ENCODE measurements at regions not wholly inside any gene's neighbourhood (a gene's known extent, or its start where the extent isn't known, plus 50 kb on each side); places are given as distances from the start of the nearest gene placed in this dataset.

GRCh38 chr5:131079232-131079631, 85.8 kb downstream of the HINT1 start:
- no peaks in the 10 kb centered on the region for H3K27me3 ChIP-seq (ENCODE audit: control insufficient read depth, insufficient read depth, low read length, poor library complexity, severe bottlenecking)
- no peak overlapping the region for H3K9ac ChIP-seq (ENCODE audit: extremely low read depth, low read length, poor library complexity, severe bottlenecking)
- no peak overlapping the region for H3K27ac ChIP-seq (ENCODE audit: low read depth, low read length)
- no peaks in the 10 kb centered on the region for H3K4me1 ChIP-seq (ENCODE audit: control insufficient read depth, insufficient read depth, low read length)
- H3K27me3 Mint-ChIP-seq (ENCODE audit: insufficient read depth): no peaks in the 10 kb centered on the region
- DNase-seq: no peak
- H3K9me3 Mint-ChIP-seq: no peaks in the 10 kb centered on the region
- TF ChIP-seq CTCF (conservative IDR thresholded peaks at IDR 0.05): no peak
- no peaks in the 10 kb centered on the region for H3K36me3 ChIP-seq (ENCODE audit: control insufficient read depth, insufficient read depth, low read length)
- WGBS, 2 experiments (ENCODE audit: insufficient coverage in 1 of 2, insufficient read length in 1 of 2): 87% methylated on average over 2 of the region's 2 CpGs; no CpG with 5 or more reads in 1 of the 2 experiments
- no peak overlapping the region for H3K4me3 Mint-ChIP-seq
- no peaks in the 10 kb centered on the region for H3K9me3 ChIP-seq (ENCODE audit: control insufficient read depth, low read length)
- no peak overlapping the region for H3K27ac Mint-ChIP-seq
- no peaks in the 10 kb centered on the region for H3K4me1 Mint-ChIP-seq
- H3K36me3 Mint-ChIP-seq (ENCODE audit: low read depth): no peaks in the 10 kb centered on the region
- H3K4me3 ChIP-seq (ENCODE audit: low read length): no peak overlapping the region

GRCh38 chr5:131068893-131069643, 96.0 kb downstream of the HINT1 start:
- Mint-ChIP-seq H3K9me3 (peaks cover 8% of the 10 kb centered on the region), H3K4me1 (no peaks in the 10 kb centered on the region), H3K27ac (no peak overlapping the region), H3K4me3 (no peak overlapping the region), H3K36me3 (ENCODE audit: low read depth) (no peaks in the 10 kb centered on the region), H3K27me3 (ENCODE audit: insufficient read depth) (no peaks in the 10 kb centered on the region)
- Histone ChIP-seq H3K4me3 (ENCODE audit: low read length) (no peak overlapping the region), H3K9ac (ENCODE audit: extremely low read depth, low read length, poor library complexity, severe bottlenecking) (no peak overlapping the region), H3K36me3 (ENCODE audit: control insufficient read depth, insufficient read depth, low read length) (no peaks in the 10 kb centered on the region), H3K27ac (ENCODE audit: low read depth, low read length) (no peak overlapping the region), H3K9me3 (ENCODE audit: control insufficient read depth, low read length) (peaks cover 11% of the 10 kb centered on the region), H3K4me1 (ENCODE audit: control insufficient read depth, insufficient read depth, low read length) (no peaks in the 10 kb centered on the region), H3K27me3 (ENCODE audit: control insufficient read depth, insufficient read depth, low read length, poor library complexity, severe bottlenecking) (no peaks in the 10 kb centered on the region)
- no peak for TF ChIP-seq CTCF (conservative IDR thresholded peaks at IDR 0.05)
- DNase-seq: no peak
- WGBS, 2 experiments (ENCODE audit: insufficient coverage in 1 of 2, insufficient read length in 1 of 2): 79 to 93% methylated on average over 2 of the region's 2 CpGs

- no peak overlapping the region for H3K9ac ChIP-seq (ENCODE audit: extremely low read depth, low read length, poor library complexity, severe bottlenecking)
- H3K4me1 Mint-ChIP-seq: no peaks in the 10 kb centered on the region
- TF ChIP-seq CTCF (conservative IDR thresholded peaks at IDR 0.05): no peak
- H3K27me3 Mint-ChIP-seq (ENCODE audit: insufficient read depth): no peaks in the 10 kb centered on the region
- 94 to 100% methylated on average over 1 to 3 of the region's 3 CpGs for WGBS, 2 experiments (ENCODE audit: insufficient coverage in 1 of 2, insufficient read length in 1 of 2)
- no peak overlapping the region for H3K4me3 ChIP-seq (ENCODE audit: low read length)
- H3K4me3 Mint-ChIP-seq: no peak overlapping the region
- no peaks in the 10 kb centered on the region for H3K27me3 ChIP-seq (ENCODE audit: control insufficient read depth, insufficient read depth, low read length, poor library complexity, severe bottlenecking)
- H3K27ac Mint-ChIP-seq: no peak overlapping the region
- H3K36me3 Mint-ChIP-seq (ENCODE audit: low read depth): no peaks in the 10 kb centered on the region
- DNase-seq: no peak
- no peaks in the 10 kb centered on the region for H3K4me1 ChIP-seq (ENCODE audit: control insufficient read depth, insufficient read depth, low read length)
- H3K9me3 Mint-ChIP-seq: peaks cover 8% of the 10 kb centered on the region
- no peaks in the 10 kb centered on the region for H3K36me3 ChIP-seq (ENCODE audit: control insufficient read depth, insufficient read depth, low read length)
- H3K9me3 ChIP-seq (ENCODE audit: control insufficient read depth, low read length): peaks cover 11% of the 10 kb centered on the region
- H3K27ac ChIP-seq (ENCODE audit: low read depth, low read length): no peak overlapping the region
These were observed 97.0 kb downstream of the HINT1 start for GRCh38 chr5:131068076-131068475.

Data from endodermal cell (in vitro differentiated cells).